Vagina (tissue), 2 donors: ENCODE measurements at regions not wholly inside any gene's neighbourhood (a gene's known extent, or its start where the extent isn't known, plus 50 kb on each side); places are given as distances from the start of the nearest gene placed in this dataset.

Source experiments
- CTCF ChIP-seq, 3 experiments: fragments of 450-650 bp in 2 of 3; fragments of 200-600 bp in 1 of 3; sonication (generic) in 1 of 3; IDR thresholded peaks; one replicate each; pipeline ENCODE4 v1.5.1; 2017 to 2019; ENCODE audit warnings: antibody characterized with exemption in 3 of 3, mild to moderate bottlenecking in 2 of 3, moderate library complexity in 2 of 3
- POLR2A ChIP-seq, 2 donors: fragments of 450-650 bp; IDR thresholded peaks; one replicate each; pipeline ENCODE4 v1.6.1; 2017; ENCODE audit warnings: antibody characterized with exemption in 2 of 2, mild to moderate bottlenecking in 2 of 2, moderate library complexity in 2 of 2
- POLR2AphosphoS5 ChIP-seq, 2 donors: sonication (generic); formaldehyde crosslinking; IDR thresholded peaks; one replicate each; pipeline ENCODE4 v1.9.0; 2017; ENCODE audit warnings: antibody characterized with exemption in 2 of 2, mild to moderate bottlenecking in 2 of 2, low read depth in 1 of 2; ENCODE audit not compliant: insufficient read depth in 1 of 2

DNA sequence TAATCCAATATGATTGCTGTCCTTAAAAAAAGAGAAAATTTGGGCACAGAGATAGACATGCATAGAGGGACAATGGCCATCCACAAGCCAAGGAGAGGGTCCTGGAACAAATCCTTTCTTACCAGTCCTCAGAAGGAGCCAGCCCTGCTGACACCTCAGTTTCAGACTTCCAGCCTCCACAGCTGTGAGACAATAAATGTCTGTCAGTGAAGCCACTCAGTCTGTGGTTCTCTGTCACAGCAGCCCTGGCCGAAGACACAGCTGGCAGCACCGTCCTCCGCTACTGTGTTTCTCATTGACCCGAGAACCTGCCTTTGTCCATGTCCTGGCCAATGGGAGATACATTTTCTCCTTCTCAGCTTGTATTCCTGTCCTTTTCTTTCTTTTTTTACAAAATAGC, 207.9 kb downstream of the TM9SF2 start:
- TF ChIP-seq POLR2AphosphoS5 (IDR thresholded peaks at IDR 0.05; ENCODE audit: insufficient read depth in 1 of 2, low read depth in 1 of 2): no peak
- no peak for TF ChIP-seq CTCF (IDR thresholded peaks at IDR 0.05)
- no peak for TF ChIP-seq POLR2A (IDR thresholded peaks at IDR 0.05)
